Liver (tissue), 3 donors: ENCODE measurements at regions not wholly inside any gene's neighbourhood (a gene's known extent, or its start where the extent isn't known, plus 50 kb on each side); places are given as distances from the start of the nearest gene placed in this dataset.

Experiments
- ATF3 ChIP-seq: IDR thresholded peaks from 2 replicates; pipeline ENCODE4 v1.6.1; 2016; ENCODE audit warnings: antibody characterized with exemption
- CTCF ChIP-seq: fragments of 150-350 bp; IDR thresholded peaks from 2 replicates; pipeline ENCODE4 v1.5.1; 2017; ENCODE audit warnings: improper control_type of control experiment, low read depth, low read length; ENCODE audit not compliant: missing input control
- EGR1 ChIP-seq, 2 donors: IDR thresholded peaks; 2 replicates each; pipeline ENCODE4 v1.6.1; 2016 to 2018; ENCODE audit warnings: antibody characterized with exemption in 2 of 2, low read depth in 2 of 2
- JUND ChIP-seq, 2 donors: IDR thresholded peaks; 2 replicates each; pipeline ENCODE4 v1.6.1; 2016; ENCODE audit warnings: antibody characterized with exemption in 2 of 2
- NR2F2 ChIP-seq: IDR thresholded peaks from 2 replicates; pipeline ENCODE4 v1.6.1; 2016; ENCODE audit warnings: antibody characterized with exemption
- RAD21 ChIP-seq, 2 donors: IDR thresholded peaks; 2 replicates each; pipeline ENCODE4 v1.6.1; 2016; ENCODE audit warnings: antibody characterized with exemption in 2 of 2, mild to moderate bottlenecking in 2 of 2
- donor health status: healthy.
- donor health status: healthy.

GRCh38 chr1:93807311-93807930, 71.6 kb downstream of the DNTTIP2 start:
- TF ChIP-seq JUND (IDR thresholded peaks at IDR 0.05) (no peak), CTCF (no peak), RAD21 (IDR thresholded peaks at IDR 0.05) (no peak), NR2F2 (no peak), EGR1 (IDR thresholded peaks at IDR 0.05; ENCODE audit: low read depth in 2 of 2) (no peak), ATF3 (no peak)
